ENCODE measurements at regions not wholly inside any gene's neighbourhood (a gene's known extent, or its start where the extent isn't known, plus 50 kb on each side); places are given as distances from the start of the nearest gene placed in this dataset.
"Not testable (repeated sequence)": the region's sequence is repeated elsewhere in the genome, so short reads cannot be mapped to it uniquely, and the experiment has no call there.

DNA sequence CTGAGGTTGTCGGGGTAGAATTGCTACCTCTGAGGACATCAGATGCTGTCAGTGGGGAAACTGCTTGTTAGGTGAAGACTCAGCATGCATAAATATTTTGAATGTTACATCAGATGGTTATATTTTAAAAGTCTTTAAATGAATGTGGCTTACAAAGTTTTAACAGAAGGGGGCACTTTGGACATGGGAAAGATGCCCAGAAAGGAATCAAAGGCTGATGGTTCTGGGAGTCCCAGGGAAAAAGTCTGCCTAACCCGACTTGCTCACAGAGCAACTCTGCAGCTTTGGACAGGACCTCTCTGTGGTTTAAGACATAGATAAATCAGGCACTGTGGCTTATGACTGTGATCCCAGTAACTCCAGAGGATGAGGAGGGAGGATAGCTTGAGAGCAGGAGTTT is 474.9 kb downstream of the ATP23 start:
- Histone ChIP-seq H3K9ac (no peak overlapping the region), H3K27ac (no peak overlapping the region), H3K4me3 (no peak overlapping the region)

DNA sequence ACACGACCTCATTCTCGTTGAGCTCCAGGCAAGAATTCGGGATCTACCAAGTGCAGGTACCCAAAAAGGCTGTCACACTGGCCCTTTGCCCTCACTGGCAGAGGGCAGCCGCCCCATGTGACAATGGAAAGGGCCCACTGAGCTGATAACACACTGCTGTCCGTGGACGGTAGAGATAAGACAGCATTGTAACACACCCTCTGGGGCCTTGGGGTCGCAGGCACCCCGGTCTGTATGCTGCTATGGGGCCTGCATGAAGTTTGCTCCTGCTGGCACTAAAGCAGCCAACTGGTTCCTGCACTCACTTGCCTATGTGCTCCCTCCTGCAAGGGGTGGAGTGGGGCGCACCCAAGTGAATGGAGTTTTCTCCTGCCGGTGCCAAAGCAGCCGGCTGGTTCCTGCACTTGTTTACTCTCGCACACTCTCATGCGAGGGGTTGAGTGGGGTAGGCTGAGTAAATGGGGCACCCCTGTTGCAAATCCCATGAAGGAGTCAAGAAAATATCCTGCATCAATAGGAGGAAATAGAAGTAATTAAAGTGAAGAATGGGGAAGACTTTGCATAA is 477.9 kb downstream of the ATP23 start:
- no peaks in the 10 kb centered on the region for H4K20me1 ChIP-seq
- H3K4me2 ChIP-seq = no peak overlapping the region
- no peaks in the 10 kb centered on the region for H3K36me3 ChIP-seq
- H3K9me3 ChIP-seq (replicated peaks in 1 of 11) = no peaks in the 10 kb centered on the region
- TF ChIP-seq Cebpa-rat (IDR thresholded peaks at IDR 0.05) = no peak
- peaks cover 0 to under 1% (median 0%) of the 10 kb centered on the region in 10 experiments; a peak in 1 of 20 replicates for H3K4me1 ChIP-seq
- no peak overlapping the region for H3K9ac ChIP-seq
- no peak overlapping the region for H3K27ac ChIP-seq
- H3K27me3 ChIP-seq = no peaks in the 10 kb centered on the region
- no peak overlapping the region for H3K4me3 ChIP-seq

More for the DNA sequence above, 474.9 kb downstream of the ATP23 start:
- Histone ChIP-seq H3K36me3 (no peaks in the 10 kb centered on the region), H3K4me1 (peaks cover 0 to 8% (median 0%) of the 10 kb centered on the region in 10 experiments; a peak in 2 of 20 replicates), H3K27me3 (no peaks in the 10 kb centered on the region), H4K20me1 (no peaks in the 10 kb centered on the region), H3K9me3 (replicated peaks in 1 of 11) (no peaks in the 10 kb centered on the region), H3K4me2 (no peak overlapping the region)
- TF ChIP-seq Cebpa-rat (IDR thresholded peaks at IDR 0.05) = no peak

DNA sequence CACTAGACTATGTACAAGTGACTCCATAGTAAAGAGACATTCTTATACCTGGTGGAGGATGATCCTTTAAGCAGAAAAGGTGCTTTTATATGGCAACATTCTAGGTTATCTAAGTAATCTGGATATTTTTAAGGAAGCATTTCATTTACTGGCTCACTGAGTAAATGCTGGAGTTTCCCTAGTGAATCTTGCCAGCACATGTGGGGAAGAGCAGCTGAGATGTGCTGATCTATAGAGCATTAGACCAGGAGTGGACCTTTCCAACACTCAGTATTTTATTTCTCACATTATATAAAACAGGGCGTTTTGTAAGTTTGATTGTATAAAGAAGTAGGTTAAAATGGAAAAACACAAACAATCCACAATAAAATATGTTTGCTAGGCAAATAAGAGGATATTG is 478.5 kb downstream of the ATP23 start:
- no peaks in the 10 kb centered on the region for H3K9me3 ChIP-seq (replicated peaks in 1 of 11)
- no peak overlapping the region for H3K4me3 ChIP-seq
- no peaks in the 10 kb centered on the region for H3K27me3 ChIP-seq
- H3K27ac ChIP-seq = no peak overlapping the region
- no peak overlapping the region for H3K9ac ChIP-seq
- H3K4me2 ChIP-seq = no peak overlapping the region
- H3K36me3 ChIP-seq = no peaks in the 10 kb centered on the region
- H3K4me1 ChIP-seq = peaks cover 0 to 7% (median 0%) of the 10 kb centered on the region in 10 experiments; a peak in 6 of 20 replicates
- no peaks in the 10 kb centered on the region for H4K20me1 ChIP-seq
- TF ChIP-seq Cebpa-rat (IDR thresholded peaks at IDR 0.05) = no peak

DNA sequence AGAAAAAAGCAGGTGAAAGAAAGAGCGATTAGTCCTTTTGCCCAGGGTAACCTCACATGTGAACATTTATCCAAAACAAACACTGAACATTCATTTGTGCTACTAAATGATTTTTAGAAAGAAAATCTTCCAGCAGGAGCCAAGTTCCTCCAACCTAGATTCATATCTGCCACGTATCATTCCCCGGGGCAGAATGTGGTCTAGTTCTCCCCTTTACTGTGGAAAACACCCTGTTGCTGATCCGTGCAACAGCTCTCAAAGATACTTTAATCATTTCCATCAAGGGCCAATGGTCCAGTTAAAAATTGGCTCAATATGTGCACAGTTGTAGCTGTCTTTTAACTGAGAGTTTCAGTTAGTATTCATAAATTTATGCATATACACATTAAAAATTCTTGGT is 479.1 kb downstream of the ATP23 start:
- H3K4me2 ChIP-seq = no peak overlapping the region
- no peak for TF ChIP-seq Cebpa-rat (IDR thresholded peaks at IDR 0.05)
- no peaks in the 10 kb centered on the region for H3K36me3 ChIP-seq
- H4K20me1 ChIP-seq = no peaks in the 10 kb centered on the region
- no peaks in the 10 kb centered on the region for H3K9me3 ChIP-seq (replicated peaks in 1 of 11)
- H3K4me3 ChIP-seq = no peak overlapping the region
- no peak overlapping the region for H3K9ac ChIP-seq
- no peak overlapping the region for H3K27ac ChIP-seq
- peaks cover 0 to 13% (median 0%) of the 10 kb centered on the region in 10 experiments; a peak in 7 of 20 replicates for H3K4me1 ChIP-seq
- no peaks in the 10 kb centered on the region for H3K27me3 ChIP-seq

DNA sequence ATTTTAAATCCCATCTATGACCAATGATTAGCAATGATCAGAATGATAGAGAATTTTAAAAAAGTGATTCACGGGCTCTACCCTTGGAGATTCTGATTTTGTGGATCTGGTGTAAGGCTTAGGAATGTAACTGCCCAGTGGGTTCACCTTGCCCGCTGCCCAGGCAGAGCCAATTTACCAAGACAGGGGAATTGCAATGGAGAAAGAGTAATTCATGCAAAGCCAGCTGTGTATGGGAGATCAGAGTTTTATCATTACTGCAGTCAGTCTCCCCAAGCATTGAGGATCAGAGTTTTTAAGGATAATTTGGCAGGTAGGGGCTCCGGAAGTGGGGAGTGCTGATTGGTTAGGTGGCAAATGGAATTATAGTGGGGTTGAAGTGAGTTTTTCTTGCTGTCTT is 480.6 kb downstream of the ATP23 start:
- Histone ChIP-seq H3K4me1 (peaks cover 0 to 24% (median 2%) of the 10 kb centered on the region in 10 experiments; a peak in 7 of 20 replicates), H4K20me1 (no peaks in the 10 kb centered on the region), H3K9me3 (replicated peaks in 1 of 11) (no peaks in the 10 kb centered on the region; a peak in 1 of 22 replicates), H3K9ac (no peak overlapping the region), H3K27ac (no peak overlapping the region), H3K27me3 (no peaks in the 10 kb centered on the region), H3K36me3 (no peaks in the 10 kb centered on the region), H3K4me2 (no peak overlapping the region), H3K4me3 (no peak overlapping the region)
- no peak for TF ChIP-seq Cebpa-rat (IDR thresholded peaks at IDR 0.05)

DNA sequence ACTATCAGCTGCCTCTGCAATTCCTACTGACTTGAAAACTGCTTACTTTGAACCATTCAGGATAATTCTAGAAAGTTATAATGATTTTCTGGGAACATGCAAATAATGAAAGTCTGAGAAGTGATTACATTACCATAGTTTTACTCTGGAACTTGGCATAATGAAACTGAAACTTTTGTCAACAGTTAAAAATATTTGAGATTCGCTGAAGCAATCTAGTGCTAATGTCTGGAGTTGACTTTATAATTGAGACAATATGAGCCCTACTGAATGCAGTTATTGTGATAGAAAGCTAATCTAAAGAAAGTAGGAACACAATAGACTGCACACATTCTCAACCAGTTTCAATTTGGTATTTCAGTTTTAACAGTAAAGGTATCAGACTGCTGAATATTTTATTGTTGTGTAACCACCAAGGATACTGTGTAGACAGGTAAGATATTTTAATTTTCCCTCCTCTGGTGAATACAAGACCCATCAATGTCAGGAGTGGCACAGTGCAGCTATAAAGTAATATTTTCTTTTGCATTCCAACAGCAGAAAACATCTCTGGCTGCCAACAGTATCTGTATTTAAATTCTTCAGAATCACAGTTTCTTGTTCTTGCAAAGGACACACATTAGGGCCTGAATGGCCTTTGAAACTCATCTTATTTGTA is 483.5 kb downstream of the ATP23 start:
- H3K27ac ChIP-seq = peak overlapping the region in 3 of 11 experiments; percentile 45 to 63 (median 48); a peak in 5 of 22 replicates
- H3K9ac ChIP-seq = no peak overlapping the region
- H3K4me1 ChIP-seq = peaks cover 0 to 24% (median 2%) of the 10 kb centered on the region in 10 experiments; a peak in 7 of 20 replicates
- H3K27me3 ChIP-seq = no peaks in the 10 kb centered on the region
- TF ChIP-seq Cebpa-rat (IDR thresholded peaks at IDR 0.05) = no peak
- H3K36me3 ChIP-seq = no peaks in the 10 kb centered on the region
- peak overlapping the region in 3 of 11 experiments; percentile 45 to 61 (median 48); a peak in 4 of 22 replicates for H3K4me2 ChIP-seq
- H3K9me3 ChIP-seq (replicated peaks in 1 of 11) = peaks cover 0 to 4% (median 0%) of the 10 kb centered on the region in 11 experiments; a peak in 1 of 22 replicates
- no peaks in the 10 kb centered on the region for H4K20me1 ChIP-seq
- no peak overlapping the region for H3K4me3 ChIP-seq

DNA sequence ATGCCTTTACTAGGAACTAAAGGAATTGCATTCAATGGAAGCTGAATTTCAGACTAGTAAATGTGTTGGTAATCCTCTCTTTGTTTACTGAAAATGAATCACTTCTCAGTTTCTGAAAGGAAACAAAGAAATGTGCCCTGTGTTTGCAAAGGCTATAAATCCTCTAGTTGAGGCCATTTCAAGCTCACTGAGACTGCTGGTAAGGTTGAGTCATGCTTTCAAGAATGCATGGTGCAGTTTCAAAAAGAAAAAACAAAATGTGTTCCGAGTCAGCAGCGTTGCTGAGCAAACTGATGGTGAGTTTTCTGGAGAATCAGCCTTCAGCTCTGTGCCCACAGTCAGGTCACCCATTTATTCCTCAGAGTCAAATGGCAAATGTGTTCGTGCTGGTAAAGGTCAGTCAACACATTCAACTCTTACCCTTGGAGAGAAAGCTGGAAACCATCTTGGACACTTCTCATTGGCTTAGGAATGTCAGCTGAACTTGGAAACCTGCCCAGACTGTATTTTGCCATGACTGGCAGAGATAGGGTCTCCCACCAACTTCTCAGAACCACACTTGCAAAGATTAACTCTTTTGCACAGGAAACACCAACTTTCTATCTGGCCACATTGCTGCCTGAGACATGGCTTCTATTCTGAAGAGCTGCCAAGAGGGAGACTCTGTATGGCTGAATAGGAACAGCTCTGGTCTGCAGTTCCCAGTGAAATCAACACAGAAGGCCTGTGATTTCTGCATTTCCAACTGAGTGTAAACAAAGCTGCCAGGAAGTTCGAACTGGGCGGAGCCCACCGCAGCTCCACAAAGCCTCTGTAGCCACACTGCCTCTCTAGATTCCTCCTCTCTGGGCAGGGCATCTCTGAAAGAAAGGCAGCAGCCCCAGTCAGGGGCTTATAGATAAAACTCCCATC is 484.4 kb downstream of the ATP23 start:
- TF ChIP-seq Cebpa-rat (IDR thresholded peaks at IDR 0.05) = no peak
- peaks cover 0 to 4% (median 0%) of the 10 kb centered on the region in 11 experiments; a peak in 1 of 22 replicates for H3K9me3 ChIP-seq (replicated peaks in 1 of 11)
- peak overlapping the region in 4 of 11 experiments; percentile 3 to 63 (median 46); a peak in 7 of 22 replicates for H3K27ac ChIP-seq
- H3K9ac ChIP-seq = no peak overlapping the region
- no peaks in the 10 kb centered on the region for H3K36me3 ChIP-seq
- no peak overlapping the region for H3K4me3 ChIP-seq
- no peaks in the 10 kb centered on the region for H4K20me1 ChIP-seq
- H3K4me2 ChIP-seq = peak overlapping the region in 5 of 11 experiments; percentile 2 to 61 (median 45); a peak in 7 of 22 replicates
- peaks cover 0 to 24% (median 2%) of the 10 kb centered on the region in 10 experiments; a peak in 7 of 20 replicates for H3K4me1 ChIP-seq
- no peaks in the 10 kb centered on the region for H3K27me3 ChIP-seq

DNA sequence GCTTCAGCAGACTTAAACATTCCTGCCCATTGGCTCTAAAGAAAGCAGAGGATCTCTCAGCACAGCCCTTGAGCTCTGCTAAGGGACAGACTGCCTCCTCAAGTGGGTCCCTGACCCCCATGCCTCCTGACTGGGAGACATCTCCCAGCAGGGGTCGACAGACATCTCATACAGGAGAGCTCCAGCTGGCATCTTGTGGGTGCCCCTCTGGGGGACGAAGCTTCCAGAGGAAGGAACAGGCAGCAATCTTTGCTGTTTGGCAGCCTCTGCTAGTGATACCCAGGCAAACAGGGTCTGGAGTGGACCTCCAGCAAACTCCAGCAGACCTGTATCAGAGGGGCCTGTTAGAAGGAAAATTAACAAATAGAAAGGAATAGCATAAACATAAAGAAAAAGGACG is 485.1 kb downstream of the ATP23 start:
- Histone ChIP-seq H3K27ac (peak overlapping the region in 3 of 11 experiments; percentile 45 to 63 (median 48); a peak in 6 of 22 replicates), H3K4me1 (peaks cover 0 to 24% (median 2%) of the 10 kb centered on the region in 10 experiments; a peak in 7 of 20 replicates), H3K4me2 (peak overlapping the region in 4 of 11 experiments; percentile 26 to 61 (median 46); a peak in 7 of 22 replicates)
- not testable (repeated sequence) for H3K9ac ChIP-seq; H3K4me3 ChIP-seq; H4K20me1 ChIP-seq; H3K36me3 ChIP-seq; H3K27me3 ChIP-seq; H3K9me3 ChIP-seq (replicated peaks in 1 of 11)

DNA sequence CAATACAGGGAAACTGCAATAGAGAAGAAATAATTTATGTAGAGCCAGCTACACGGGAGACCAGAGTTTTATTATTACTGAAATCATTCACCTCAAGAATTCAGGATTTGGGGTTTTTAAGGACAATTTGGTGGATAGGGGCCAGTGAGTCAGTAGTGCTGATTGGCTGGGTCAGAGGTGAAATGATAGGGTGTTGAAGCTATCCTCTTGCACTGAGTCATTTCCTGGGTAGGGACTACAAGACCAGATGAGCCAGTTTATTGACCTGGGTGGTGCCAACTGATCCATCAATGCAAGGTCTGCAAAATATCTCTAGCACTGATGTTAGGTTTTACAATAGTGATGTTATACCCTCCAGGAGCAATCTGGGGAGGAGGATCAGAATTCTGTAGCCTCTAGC is 486.3 kb downstream of the LRIG3 start:
- TF ChIP-seq Cebpa-rat (IDR thresholded peaks at IDR 0.05) = no peak
- no peaks in the 10 kb centered on the region for H3K27me3 ChIP-seq
- H3K4me3 ChIP-seq = no peak overlapping the region
- no peaks in the 10 kb centered on the region for H3K36me3 ChIP-seq
- H3K9ac ChIP-seq = no peak overlapping the region
- no peaks in the 10 kb centered on the region for H3K9me3 ChIP-seq (replicated peaks in 1 of 11)
- no peaks in the 10 kb centered on the region for H3K4me1 ChIP-seq
- no peak overlapping the region for H3K4me2 ChIP-seq
- no peak overlapping the region for H3K27ac ChIP-seq
- H4K20me1 ChIP-seq = no peaks in the 10 kb centered on the region
